ENCODE measurements at regions not wholly inside any gene's neighbourhood (a gene's known extent, or its start where the extent isn't known, plus 50 kb on each side); places are given as distances from the start of the nearest gene placed in this dataset.

DNA sequence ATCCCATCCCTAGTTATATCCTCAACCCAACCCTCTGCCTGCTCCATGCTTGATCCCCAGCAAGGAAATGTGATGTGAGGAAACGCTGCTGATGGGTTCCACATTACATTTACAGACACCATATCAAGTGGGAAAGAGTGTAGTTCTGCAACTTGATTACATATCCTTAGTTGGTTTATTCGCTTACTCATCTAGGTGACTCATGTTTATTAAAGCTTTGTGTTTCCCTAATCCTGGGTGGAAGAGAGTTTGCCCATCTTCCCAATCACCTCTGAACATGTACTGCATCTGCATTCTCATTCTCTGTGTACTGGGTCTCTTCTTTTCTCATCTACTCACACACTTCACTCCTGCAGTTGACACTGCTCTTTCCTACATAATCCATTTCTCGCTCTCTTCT is 91.7 kb upstream of the PDZRN3 start:
- Histone ChIP-seq H3K36me3 (no peaks in the 10 kb centered on the region), H3K27me3 (no peaks in the 10 kb centered on the region), H3K4me1 (no peaks in the 10 kb centered on the region), H3K9me3 (no peaks in the 10 kb centered on the region), H3K27ac (no peak overlapping the region), H3K4me3 (no peak overlapping the region)
- TF ChIP-seq, protein P1, sequence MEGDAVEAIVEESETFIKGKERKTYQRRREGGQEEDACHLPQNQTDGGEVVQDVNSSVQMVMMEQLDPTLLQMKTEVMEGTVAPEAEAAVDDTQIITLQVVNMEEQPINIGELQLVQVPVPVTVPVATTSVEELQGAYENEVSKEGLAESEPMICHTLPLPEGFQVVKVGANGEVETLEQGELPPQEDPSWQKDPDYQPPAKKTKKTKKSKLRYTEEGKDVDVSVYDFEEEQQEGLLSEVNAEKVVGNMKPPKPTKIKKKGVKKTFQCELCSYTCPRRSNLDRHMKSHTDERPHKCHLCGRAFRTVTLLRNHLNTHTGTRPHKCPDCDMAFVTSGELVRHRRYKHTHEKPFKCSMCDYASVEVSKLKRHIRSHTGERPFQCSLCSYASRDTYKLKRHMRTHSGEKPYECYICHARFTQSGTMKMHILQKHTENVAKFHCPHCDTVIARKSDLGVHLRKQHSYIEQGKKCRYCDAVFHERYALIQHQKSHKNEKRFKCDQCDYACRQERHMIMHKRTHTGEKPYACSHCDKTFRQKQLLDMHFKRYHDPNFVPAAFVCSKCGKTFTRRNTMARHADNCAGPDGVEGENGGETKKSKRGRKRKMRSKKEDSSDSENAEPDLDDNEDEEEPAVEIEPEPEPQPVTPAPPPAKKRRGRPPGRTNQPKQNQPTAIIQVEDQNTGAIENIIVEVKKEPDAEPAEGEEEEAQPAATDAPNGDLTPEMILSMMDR (IDR thresholded peaks at IDR 0.05), result no peak
- TF ChIP-seq POLR2A (IDR thresholded peaks at IDR 0.05), result no peak
- no peak for DNase-seq

DNA sequence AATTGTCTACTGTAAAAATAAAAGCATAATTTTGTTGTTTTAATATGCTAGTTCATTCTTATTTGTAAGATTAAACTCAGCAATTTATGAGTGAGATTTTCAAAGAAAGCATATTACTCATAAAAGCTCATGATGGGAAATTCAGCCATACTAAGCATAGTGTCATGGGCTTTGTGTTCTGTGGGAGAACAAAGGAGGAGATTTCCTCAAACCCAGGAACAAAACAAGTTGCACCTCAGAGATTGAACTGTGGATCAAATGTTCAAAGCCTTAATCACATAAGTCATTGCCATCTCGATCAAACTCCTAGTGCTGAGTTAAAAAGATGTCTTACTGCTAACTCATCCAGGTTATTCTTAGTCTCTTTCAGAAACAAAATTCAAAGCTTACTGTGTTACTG is 85.6 kb upstream of the PDZRN3 start:
- TF ChIP-seq POLR2A (IDR thresholded peaks at IDR 0.05), result no peak
- TF ChIP-seq, protein P1 (IDR thresholded peaks at IDR 0.05), result no peak
- Histone ChIP-seq H3K27me3 (no peaks in the 10 kb centered on the region), H3K4me1 (no peaks in the 10 kb centered on the region), H3K4me3 (no peak overlapping the region), H3K9me3 (no peaks in the 10 kb centered on the region), H3K36me3 (no peaks in the 10 kb centered on the region), H3K27ac (no peak overlapping the region)
- no peak for DNase-seq

DNA sequence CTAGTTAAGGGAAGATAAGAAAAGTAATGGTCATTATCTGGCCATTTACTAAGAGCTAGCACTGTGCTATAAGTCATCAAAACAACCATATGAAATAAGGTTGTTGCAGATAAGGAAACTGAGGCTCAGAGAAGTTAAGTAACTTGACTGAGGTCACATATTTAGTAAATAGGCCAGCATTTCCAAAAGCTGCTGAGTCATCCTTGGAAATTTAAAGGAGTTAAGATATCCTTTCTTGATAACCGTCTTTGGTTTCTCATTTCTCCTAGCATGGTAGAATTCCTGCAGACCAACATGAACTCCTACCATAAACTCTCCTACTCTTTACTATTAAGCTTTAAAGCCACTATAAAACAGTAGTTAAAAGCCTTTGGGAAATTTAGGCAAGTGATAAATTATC is 85.0 kb upstream of the PDZRN3 start:
- H3K27ac ChIP-seq, result no peak overlapping the region
- no peaks in the 10 kb centered on the region for H3K36me3 ChIP-seq
- TF ChIP-seq, protein P1 (IDR thresholded peaks at IDR 0.05), result no peak
- TF ChIP-seq POLR2A (IDR thresholded peaks at IDR 0.05), result no peak
- H3K4me1 ChIP-seq, result no peaks in the 10 kb centered on the region
- H3K9me3 ChIP-seq, result no peaks in the 10 kb centered on the region
- DNase-seq, result no peak
- H3K4me3 ChIP-seq, result no peak overlapping the region
- no peaks in the 10 kb centered on the region for H3K27me3 ChIP-seq

DNA sequence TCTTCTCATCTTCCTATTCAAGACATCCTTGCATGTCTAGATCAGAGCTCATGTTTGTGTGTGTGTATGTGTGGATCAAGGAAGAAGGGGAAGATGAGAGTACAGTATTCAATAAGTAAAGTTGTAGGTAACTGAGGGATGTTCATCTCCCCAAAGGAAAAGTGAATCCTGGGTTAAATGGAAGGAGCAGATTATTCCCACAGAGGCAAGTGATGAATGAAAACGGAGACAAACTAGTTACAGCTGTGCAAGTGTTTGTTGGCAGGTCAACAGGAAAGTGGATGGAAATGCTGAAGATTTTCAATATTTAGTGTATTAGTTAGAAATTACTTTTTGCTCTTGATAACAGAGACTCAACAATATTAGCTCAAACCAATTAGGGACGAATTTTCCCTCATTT is 84.2 kb upstream of the PDZRN3 start:
- no peaks in the 10 kb centered on the region for H3K4me1 ChIP-seq
- no peaks in the 10 kb centered on the region for H3K27me3 ChIP-seq
- DNase-seq, result no peak
- H3K36me3 ChIP-seq, result no peaks in the 10 kb centered on the region
- no peaks in the 10 kb centered on the region for H3K9me3 ChIP-seq
- H3K4me3 ChIP-seq, result no peak overlapping the region
- H3K27ac ChIP-seq, result no peak overlapping the region
- TF ChIP-seq, protein P1 (IDR thresholded peaks at IDR 0.05), result no peak
- TF ChIP-seq POLR2A (IDR thresholded peaks at IDR 0.05), result no peak

DNA sequence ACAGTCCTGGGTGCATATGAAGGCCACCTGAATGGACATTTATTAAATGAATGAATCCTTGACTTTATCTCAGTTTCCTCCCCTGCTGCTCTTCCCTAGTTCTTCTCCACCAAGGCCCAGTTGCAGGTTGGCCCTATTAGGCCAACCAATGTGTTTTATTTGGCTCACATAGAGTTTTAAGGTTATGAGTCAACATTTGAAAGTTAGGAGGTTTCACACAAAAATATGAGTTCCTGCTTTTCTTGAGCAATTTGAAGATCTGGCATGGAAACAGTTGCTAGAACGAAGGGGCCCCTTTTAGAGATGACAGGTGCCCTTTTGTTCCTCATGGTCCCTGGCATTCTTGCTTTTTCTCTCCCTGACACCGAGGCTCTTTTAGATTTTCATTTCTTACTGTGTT is 83.0 kb upstream of the PDZRN3 start:
- Histone ChIP-seq H3K27ac (no peak overlapping the region), H3K36me3 (no peaks in the 10 kb centered on the region), H3K4me1 (no peaks in the 10 kb centered on the region), H3K27me3 (no peaks in the 10 kb centered on the region), H3K9me3 (no peaks in the 10 kb centered on the region), H3K4me3 (no peak overlapping the region)
- no peak for DNase-seq
- TF ChIP-seq, protein P1 (IDR thresholded peaks at IDR 0.05), result no peak
- TF ChIP-seq POLR2A (IDR thresholded peaks at IDR 0.05), result no peak

DNA sequence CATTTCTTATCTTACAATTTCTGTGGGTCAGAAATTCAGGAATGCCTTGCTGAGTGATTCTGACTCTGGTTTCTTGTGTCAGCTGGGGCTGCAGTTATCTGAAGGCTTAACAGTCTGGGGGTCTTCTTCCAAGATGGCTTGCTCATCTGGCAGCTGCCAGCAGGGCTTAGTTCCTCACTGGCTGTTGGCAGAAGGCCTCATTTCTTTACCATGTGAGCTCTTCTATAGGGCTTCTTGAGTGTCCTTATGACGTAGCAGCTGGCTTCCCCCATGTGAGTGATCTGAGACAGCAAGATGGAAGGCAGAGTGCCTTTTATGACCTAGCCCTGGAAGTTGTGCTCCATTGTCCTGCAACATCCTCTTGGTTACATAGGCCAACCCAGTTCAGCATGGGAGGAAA is 82.0 kb upstream of the PDZRN3 start:
- H3K4me3 ChIP-seq, result no peak overlapping the region
- DNase-seq, result no peak

More for the DNA sequence above, 82.0 kb upstream of the PDZRN3 start:
- Histone ChIP-seq H3K27ac (no peak overlapping the region), H3K4me1 (no peaks in the 10 kb centered on the region), H3K9me3 (no peaks in the 10 kb centered on the region), H3K27me3 (no peaks in the 10 kb centered on the region), H3K36me3 (no peaks in the 10 kb centered on the region)
- TF ChIP-seq, protein P1 (IDR thresholded peaks at IDR 0.05), result no peak
- no peak for TF ChIP-seq POLR2A (IDR thresholded peaks at IDR 0.05)

All from Peyer's patch (tissue), 4 donors.